NOMO-1 treated with DMSO at 0.1 percent for 48 hours (cell line): ENCODE measurements at regions not wholly inside any gene's neighbourhood (a gene's known extent, or its start where the extent isn't known, plus 50 kb on each side); places are given as distances from the start of the nearest gene placed in this dataset.
"Not testable (repeated sequence)": the region's sequence is repeated elsewhere in the genome, so short reads cannot be mapped to it uniquely, and the experiment has no call there.

Source experiments
- DNase-seq: peaks from one replicate; lab custom pipeline; 2025; ENCODE audit not compliant: unreplicated experiment; lab: John Stamatoyannopoulos, UW

DNA sequence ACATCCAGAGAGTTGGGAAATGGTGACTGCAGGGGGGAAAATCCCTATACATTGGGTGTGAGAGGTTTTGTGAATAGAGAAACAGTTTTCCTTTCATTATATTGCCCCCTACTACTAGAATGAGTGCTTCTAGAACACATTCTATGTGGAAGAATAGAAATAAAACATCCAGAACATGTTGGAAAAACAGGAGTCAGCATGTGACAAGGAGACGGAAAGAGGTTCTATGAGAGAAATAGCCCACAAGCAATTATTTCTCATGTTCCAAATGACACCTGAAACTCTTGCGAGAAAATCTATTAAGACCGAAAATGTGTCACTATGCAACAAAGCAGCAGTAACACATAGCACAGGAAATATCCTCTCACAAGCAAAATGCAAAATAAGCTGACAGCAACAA, 202.7 kb upstream of the SPOPL start:
- DNase-seq = no peak

DNA sequence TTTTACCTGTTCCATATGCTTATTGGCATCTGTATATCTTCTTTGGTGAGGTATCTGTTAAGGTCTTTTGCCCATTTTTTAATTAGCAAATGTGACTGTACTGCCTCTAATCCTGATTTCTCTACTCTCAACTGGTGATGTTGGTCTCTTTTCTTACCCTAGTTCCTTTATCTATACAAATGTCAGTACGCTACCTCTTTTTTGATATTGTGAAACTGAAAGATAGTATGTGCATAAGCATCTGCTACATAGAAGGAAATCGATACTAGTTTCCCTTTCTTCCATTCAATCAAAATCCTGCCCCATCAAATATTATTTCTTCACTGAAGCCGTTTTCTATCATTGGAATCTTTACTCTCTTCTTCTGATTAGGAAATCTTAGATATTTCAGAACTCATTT, 194.9 kb upstream of the SPOPL start:
- DNase-seq = no peak

DNA sequence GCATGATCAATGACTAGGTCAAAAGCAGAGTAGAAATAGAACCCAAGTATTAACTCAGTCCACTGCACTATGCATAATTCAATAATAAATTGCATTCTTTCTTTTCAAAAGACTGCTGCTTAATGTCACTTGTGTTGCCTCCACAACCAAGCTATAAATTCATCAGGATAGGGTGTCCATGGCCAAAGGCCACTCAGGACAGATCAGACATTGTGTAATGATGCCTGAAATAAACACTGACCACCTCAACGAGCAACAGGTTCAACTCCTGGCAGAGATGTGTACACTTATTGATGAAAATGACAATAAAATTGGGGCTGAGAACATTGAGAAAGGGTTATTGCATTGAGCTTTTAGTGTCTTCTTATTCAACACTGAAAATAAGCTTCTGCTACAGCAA, 194.5 kb upstream of the SPOPL start:
- no peak for DNase-seq

DNA sequence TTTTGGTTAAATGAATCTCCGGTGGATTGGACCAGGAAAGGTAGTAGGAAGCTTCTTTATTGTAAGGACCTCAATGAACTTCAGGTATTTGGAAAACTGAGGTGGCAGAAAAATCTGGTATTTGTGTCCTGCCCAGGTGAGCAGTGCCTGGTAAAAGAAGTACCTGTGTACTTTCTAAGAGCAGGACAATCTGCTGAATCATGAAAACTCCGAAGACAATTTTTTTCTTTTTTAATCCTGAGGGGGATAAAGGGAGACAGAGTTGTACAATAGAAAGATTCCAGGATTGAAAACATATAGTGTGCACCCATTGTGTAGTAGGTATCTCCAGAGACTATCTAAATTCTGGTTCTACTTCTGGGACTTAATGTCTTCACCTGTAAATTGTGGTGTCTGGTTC, 191.8 kb upstream of the SPOPL start:
- no peak for DNase-seq

DNA sequence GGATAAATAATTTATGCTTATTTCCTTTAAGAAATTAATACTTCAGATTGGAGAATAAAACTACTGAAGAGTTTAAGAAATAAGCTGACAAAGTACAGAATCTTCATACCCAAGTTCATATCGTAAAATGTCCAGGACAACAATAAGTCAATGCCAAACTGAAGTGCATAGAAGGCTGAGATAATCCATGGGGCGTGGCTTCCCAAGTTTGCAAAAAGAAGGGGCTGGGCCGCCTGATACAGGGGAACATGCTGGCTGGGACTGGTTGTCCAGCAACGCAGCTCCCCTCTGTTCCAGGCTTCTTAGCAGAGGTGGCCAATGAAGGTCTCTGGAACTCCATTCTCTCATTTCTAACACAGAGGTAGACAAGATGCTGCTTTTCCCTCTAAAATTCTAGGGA, 189.5 kb upstream of the SPOPL start:
- no peak for DNase-seq

DNA sequence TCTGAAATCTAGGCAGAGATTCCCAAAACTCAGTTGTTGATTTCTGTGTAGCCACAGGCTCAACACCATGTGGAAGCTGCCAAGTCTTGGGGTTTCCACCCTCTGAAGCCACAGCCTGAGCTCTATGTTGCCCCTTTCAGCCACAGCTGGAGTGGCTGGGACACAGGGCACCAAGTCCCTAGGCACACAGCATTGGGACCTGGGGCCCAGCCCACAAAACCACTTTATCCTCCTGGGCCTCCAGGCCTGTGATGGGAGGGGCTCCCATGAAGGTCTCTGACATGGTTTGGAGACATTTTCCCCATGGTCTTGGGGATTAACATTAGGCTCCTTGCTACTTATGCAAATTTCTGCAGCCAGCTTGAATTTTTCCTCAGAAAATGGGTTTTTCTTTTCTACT, 186.0 kb upstream of the SPOPL start:
- DNase-seq = not testable (repeated sequence)

DNA sequence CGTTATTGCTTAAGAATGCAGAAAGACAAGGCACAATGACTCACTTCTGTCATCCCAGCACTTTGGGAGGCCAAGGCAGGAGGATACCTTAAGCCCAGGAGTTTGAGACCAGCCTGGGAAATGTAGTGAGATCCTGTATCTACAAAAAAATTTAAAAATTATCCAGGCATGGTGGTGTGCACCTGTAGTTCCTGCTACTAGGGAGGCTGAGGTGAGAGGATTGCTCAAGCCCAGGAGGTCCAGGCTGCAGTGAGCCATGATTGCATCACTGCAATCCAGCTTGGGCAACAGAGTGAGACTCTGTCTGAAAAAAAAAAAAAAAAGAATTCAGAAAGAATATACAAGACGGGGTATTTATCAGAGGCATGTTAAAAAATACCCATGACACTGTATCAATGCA, 182.0 kb upstream of the SPOPL start:
- DNase-seq = no peak

DNA sequence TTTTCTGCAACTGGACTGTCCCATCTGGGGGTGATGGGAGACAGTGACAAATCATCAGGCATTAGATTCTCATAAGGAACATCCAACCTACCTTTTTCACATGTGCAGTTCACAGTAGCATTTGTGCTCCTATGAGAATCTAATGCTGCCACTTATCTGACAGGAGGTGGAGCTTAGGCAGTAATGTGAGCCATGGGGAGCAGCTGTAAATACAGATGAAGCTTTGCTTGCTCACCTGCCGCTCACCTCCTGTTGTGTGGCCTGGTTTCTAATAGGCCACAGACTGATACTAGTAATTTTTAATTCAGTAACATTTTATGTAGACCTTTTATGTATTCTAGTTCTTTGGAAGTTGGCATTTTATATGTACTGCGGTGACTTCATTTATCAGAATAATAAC, 180.1 kb upstream of the SPOPL start:
- DNase-seq = no peak

DNA sequence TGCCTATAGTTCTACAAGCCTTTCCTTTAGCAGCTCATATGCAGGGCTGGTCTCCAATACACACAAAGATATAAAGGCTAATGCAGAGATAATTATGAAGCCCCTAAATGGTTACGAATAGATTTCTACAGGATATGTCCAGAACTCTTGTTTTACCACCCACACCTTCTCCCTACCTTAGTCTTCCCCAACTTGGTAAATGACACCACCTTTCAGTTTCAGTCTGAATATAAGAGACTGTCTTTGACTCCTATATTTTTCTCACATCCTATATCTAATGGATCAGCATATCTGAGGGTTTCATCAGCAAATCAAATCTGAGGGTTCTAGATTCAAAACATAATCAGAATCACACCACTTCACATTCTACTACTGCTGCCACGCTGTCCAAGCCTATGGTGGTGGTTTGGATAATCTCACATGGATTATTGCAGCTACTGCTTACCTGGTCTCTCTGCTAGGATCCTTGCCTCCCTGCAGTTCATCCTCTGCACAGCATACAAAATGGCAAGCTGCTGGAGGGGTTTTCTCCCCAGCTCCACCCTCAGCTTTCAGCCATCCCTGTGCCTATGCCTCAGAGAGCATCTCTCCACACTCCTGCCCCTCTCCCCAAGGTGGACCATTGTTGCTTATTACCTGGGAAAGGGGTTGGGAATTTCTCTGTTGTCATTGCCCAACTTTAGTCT, 178.0 kb upstream of the SPOPL start:
- no peak for DNase-seq

DNA sequence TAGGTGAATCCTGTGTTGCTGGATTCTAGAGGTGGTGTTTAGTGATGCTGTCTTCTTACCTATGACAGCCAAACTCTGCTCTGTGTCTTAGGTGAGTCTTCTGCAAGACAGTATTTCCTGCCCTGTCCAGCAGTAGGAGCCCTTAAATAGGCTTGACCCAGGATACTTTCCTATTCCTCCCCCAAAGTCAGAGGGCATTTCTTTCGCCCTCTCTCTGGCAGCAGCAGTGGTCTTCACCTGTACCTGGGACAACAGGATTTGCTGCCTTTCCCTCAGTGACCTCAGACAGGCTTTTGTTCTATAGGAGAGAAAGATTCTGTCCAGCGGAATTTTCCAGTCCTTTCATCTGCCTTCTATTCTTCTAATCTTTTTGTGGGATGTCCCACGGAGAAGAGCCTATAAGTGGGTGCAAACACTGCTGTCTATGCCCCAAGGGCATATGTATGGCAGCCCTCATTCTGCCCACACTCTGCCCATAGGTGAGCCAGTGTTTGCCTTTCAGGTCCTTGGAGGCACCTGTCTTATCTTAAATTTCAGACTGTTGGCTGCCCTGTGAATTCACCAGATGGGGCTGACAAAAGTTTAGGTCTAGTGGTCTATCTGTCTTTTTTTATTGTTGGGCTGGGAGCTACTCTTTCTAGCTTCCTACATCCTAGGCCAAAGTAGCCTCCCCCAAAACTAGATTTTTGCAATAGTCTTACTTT, 177.3 kb upstream of the SPOPL start:
- no peak for DNase-seq

DNA sequence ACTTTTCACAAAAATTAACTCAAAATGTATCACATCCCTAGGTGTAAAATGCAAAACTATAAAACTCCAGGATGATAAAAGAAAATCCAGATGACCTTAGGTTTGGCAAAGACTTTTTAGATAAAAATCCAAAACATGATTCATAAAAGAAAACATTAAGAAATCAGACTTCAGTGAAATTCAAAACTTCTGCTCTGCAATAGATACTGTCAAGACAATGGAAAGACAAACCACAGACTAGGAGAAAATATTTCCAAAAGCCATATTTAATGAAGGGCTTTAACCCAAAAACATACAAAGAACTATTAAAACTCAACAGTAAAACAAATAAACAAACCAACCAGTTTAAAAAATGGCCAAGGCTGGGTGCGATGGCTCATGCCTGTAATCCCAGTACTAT, 173.6 kb upstream of the SPOPL start:
- no peak for DNase-seq

DNA sequence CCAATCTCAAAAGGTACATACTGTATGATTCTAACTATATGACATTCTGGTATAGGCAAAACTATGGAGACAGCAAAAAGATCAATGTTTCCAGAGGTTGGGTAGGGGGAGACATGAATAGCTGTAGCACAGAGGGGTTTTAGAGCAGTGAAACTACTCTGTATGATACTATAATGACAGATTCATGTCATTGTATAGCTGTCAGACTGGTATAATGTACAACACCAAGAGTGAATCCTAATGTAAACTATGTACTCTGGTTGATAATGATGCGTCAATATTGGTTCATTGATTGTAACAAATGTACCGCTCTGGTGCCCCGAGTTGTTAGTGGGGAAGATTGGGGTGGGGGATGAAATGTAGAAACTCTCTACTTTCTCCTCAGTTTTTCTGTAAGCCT, 172.4 kb upstream of the SPOPL start:
- DNase-seq = no peak

DNA sequence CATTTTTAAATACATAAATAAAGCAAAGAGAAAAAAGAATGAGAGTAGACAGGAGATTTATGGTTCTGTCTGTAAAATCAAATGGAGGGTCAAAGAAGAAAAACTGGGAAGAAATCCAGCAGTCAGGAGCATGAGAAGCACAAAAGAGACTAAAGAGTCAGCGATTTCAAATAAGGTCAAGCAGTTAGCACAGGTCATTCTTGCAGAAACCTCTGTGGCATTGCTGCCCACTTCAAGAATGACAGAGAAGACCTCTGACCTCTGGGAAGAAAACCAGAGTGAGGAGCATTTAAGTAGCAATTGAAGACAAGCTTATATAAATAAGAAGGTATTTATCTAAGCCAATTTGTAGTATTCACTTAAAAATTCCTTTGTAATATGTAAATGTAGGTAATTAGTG, 172.0 kb upstream of the SPOPL start:
- no peak for DNase-seq

DNA sequence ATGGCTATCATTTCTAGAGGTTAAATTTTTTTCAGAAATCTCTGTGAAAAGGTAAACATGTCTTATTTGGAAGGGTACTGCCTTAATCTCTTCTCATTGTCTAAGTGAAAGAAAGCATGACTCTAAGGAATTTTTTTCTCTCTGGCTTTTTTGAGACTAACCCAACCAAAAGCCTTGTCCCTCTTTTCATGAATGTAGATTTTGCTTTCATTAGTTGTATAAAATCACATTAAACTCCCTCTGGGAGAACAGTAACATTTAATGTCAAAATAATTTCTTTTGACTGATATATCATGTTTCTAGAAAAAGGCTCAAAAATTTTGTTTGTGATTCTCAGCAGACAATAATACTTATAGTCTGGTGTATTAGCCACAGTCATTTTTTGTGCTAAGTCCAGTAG, 168.4 kb upstream of the SPOPL start:
- no peak for DNase-seq

DNA sequence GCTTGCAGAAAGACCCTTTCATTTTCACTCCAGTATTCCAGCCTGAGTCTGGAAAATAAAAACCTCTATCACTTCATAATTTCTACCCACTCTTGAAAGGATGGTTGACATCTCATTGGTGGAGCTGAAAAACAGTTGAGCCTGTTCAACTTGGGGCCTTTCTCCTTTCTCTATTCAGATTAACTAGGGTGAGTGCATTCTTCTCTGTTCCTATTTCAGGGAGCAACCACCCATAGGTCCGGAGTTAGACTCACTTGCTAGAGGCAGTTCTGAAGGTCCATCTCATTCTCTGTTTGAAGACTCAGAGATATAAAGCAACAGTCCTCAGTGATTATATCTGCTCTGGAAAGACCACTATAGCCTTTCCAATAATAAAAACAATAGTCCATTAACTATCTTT, 167.9 kb upstream of the SPOPL start:
- no peak for DNase-seq

DNA sequence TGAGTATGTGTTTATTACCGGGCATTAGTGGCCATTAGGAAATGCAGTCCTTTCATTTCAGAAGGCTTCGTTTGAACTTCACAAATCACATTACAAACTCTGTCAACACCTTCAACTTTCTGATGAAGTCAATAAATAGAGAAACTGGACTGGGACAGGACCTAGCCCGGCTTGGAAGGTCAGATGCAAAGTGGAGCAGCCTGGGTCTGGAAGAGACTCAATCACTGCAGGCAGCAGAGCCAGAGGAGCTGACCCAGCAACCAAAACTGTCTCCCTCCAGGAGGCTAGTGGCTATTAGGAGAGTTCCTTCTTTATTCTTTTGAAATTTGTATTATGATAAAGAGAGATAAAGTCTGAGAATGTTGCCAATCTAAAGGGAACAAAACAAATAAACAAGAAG, 167.2 kb upstream of the SPOPL start:
- no peak for DNase-seq

DNA sequence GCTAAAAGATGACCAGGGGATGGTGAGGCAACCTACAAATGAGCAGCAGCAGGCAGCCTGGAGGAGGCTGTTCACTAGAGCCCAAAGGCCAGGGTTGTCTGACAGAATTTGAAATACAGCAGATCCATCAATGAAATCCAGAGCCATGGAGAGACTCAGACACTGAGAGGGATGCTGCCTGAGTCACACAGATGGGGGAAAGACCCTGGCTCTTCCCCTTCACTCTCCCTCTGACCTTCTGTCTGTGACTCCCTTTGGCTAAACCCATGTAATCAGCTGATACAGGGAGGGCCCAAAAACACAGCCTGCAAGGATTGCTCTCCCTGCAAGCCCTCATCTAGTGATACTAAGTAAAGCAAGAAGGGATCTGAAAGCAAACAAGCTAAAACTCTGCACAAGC, 166.5 kb upstream of the SPOPL start:
- no peak for DNase-seq

DNA sequence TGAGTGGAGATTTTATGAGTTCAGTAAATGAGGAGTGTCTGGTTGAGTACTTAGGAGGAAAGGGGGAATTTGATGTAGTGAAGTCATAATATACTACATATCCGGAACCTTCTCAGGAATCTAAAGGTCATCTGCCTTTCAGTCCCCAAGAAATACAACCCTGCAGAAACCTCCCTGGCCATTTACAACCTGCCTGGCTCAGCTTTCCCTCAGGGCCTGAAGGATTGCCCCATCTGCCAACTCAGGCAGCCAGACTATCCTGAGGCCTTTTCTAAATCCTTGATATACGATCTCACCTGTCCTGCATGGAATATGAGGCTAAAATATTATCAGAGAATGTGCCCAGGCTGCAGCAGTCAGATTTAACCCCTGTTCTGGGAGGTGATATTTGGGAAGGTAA, 165.4 kb upstream of the SPOPL start:
- no peak for DNase-seq

DNA sequence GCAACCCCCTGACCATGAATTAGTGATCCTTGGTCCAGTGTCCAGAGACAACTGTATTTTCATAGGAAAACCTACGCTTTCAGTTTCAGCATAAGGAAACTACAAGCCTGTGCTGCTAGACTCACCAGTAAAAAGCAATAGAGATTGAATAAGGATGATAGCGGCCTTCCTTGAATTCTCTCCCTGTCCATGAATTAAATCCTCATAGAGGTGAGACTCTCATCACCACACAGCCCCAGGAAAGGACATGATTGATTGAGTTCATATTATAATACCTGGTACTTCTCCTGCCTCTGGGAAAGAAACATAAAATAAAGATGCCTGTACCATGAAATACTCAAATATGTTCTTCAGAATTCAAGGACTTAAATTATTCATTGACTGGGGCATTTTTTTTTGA, 146.3 kb upstream of the SPOPL start:
- no peak for DNase-seq

DNA sequence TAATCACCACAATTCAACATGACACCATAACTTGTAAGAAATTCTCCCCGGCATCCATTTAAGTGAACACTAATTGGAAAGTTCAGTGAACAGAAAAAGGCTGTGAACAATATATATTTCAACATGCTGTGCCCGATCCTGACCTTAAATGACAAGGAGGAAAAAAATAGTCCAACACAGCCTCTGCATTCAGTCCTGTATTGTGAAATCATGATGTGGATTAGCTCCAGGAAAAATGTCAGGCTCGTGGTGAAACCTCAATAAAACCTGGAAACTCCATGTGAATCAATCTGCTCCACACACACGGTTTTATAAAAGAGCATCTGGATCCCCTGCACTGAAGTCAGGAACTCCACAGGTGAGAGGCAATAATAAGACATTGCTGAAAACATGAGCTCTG, 145.4 kb upstream of the SPOPL start:
- no peak for DNase-seq

DNA sequence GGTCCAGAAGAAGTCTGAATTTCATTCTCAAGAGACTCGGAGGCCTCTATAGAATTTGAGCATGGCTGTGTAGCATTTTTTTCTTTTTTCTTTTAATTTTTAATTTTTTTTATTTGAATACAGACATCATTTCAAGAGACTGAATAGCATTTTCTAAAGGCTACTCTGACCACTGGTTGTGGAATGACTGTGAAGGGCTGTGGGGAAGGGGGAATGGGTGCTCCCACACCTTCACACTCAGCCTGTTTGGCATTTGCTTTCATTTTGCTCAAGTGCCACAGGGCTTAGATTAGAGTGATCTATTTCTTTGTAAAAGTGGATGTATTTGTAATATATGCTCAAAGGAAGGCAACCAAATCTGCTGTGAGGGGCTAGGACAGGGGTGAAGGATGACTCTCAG, 142.0 kb upstream of the SPOPL start:
- no peak for DNase-seq

DNA sequence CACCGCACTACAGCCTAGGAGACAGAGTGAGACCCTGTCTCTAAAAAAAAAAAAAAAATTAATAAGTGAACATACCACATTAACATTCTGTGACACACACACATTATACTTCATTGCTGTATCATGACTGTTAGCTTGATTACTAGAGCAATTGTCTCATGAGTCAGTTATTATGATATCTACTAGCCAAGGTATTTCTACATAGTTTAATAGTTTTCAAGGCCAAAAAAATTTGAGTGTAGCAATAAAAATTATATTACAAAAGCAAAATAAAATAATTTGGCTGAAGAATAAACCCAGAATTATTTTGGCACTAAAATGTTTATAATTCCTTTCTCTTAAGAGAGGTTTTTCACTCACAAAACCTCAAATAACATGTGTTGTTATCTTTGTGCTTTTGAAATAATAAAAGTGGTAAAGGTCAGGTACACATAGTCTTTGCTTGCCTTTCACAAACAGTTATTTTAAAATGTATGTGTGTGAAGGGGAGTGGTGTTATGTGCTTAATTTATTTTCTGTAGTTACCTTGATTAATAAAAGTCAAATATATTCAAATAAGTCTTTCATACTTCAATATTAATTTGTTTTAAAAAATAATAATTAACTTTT, 136.9 kb upstream of the SPOPL start:
- no peak for DNase-seq

DNA sequence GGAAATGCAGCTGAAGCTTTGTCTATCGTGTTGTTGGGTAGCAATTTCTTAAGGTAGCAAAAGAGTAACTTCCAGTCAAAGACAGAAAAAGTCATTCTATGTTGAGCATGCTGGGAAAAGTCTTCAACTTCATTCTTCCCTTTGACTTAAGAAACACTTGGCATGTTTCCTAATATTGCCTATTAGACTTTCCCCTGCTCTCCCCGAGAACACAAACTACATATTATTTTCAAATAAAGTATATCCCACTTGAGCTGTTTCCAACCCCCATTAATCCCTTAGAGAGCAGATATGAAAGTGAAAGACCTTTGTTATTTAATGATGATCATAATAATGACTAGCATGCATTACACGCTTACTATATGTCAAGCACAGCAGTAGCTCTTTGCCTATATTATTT, 136.0 kb upstream of the SPOPL start:
- no peak for DNase-seq
